ENCODE measurements at regions not wholly inside any gene's neighbourhood (a gene's known extent, or its start where the extent isn't known, plus 50 kb on each side); places are given as distances from the start of the nearest gene placed in this dataset.
A peak's percentile ranks its signal among the peaks of the same experiment; 100 is the strongest.

- no peak for DNase-seq (ENCODE audit: extremely low read depth, insufficient read length)
- Histone ChIP-seq H3K27me3 (replicated peaks; ENCODE audit: control insufficient read depth, insufficient read depth, low read length) (no peaks in the 10 kb centered on the region; the same call in 1 of the 2 replicates), H3K36me3 (ENCODE audit: control insufficient read depth, insufficient read depth, low read length) (no peaks in the 10 kb centered on the region), H3K4me3 (replicated peaks; ENCODE audit: low read depth, low read length) (no peak overlapping the region)
- TF ChIP-seq CTCF (IDR thresholded peaks at IDR 0.05; ENCODE audit: insufficient read depth, low read length, poor library complexity, severe bottlenecking), result no peak
Observed at GRCh38 chr11:11078344-11079086, 220.7 kb upstream of the ZBED5 start.

- H3K4me3 ChIP-seq (replicated peaks; ENCODE audit: low read depth, low read length), result no peak overlapping the region
- no peak for DNase-seq (ENCODE audit: extremely low read depth, insufficient read length)
- no peak for TF ChIP-seq CTCF (IDR thresholded peaks at IDR 0.05; ENCODE audit: insufficient read depth, low read length, poor library complexity, severe bottlenecking)
- H3K36me3 ChIP-seq (ENCODE audit: control insufficient read depth, insufficient read depth, low read length), result no peaks in the 10 kb centered on the region
- H3K27me3 ChIP-seq (replicated peaks; ENCODE audit: control insufficient read depth, insufficient read depth, low read length), result no peaks in the 10 kb centered on the region; the same call in 1 of the 2 replicates
Observed at GRCh38 chr11:11077898-11078297, 220.0 kb upstream of the ZBED5 start.

- no peak for TF ChIP-seq CTCF (IDR thresholded peaks at IDR 0.05; ENCODE audit: insufficient read depth, low read length, poor library complexity, severe bottlenecking)
- Histone ChIP-seq H3K27me3 (replicated peaks; ENCODE audit: control insufficient read depth, insufficient read depth, low read length) (no peaks in the 10 kb centered on the region; the same call in 1 of the 2 replicates), H3K36me3 (ENCODE audit: control insufficient read depth, insufficient read depth, low read length) (no peaks in the 10 kb centered on the region), H3K4me3 (replicated peaks; ENCODE audit: low read depth, low read length) (no peak overlapping the region)
- no peak for DNase-seq (ENCODE audit: extremely low read depth, insufficient read length)
Observed at GRCh38 chr11:11076879-11077278, 219.0 kb upstream of the ZBED5 start.

GRCh38 chr11:11076276-11076675 lies 218.4 kb upstream of the ZBED5 start:
- H3K27me3 ChIP-seq (replicated peaks; ENCODE audit: control insufficient read depth, insufficient read depth, low read length), result no peaks in the 10 kb centered on the region; the same call in 1 of the 2 replicates
- no peak for TF ChIP-seq CTCF (IDR thresholded peaks at IDR 0.05; ENCODE audit: insufficient read depth, low read length, poor library complexity, severe bottlenecking)

GRCh38 chr11:11075515-11076171 lies 217.8 kb upstream of the ZBED5 start:
- no peak overlapping the region for H3K4me3 ChIP-seq (replicated peaks; ENCODE audit: low read depth, low read length)
- H3K36me3 ChIP-seq (ENCODE audit: control insufficient read depth, insufficient read depth, low read length), result no peaks in the 10 kb centered on the region
- peak; percentile 16 for TF ChIP-seq CTCF (IDR thresholded peaks at IDR 0.05; ENCODE audit: insufficient read depth, low read length, poor library complexity, severe bottlenecking)
- no peak for DNase-seq (ENCODE audit: extremely low read depth, insufficient read length)
- no peaks in the 10 kb centered on the region; the same call in 1 of the 2 replicates for H3K27me3 ChIP-seq (replicated peaks; ENCODE audit: control insufficient read depth, insufficient read depth, low read length)

More at GRCh38 chr11:11076276-11076675, 218.4 kb upstream of the ZBED5 start:
- DNase-seq (ENCODE audit: extremely low read depth, insufficient read length), result no peak
- no peaks in the 10 kb centered on the region for H3K36me3 ChIP-seq (ENCODE audit: control insufficient read depth, insufficient read depth, low read length)
- H3K4me3 ChIP-seq (replicated peaks; ENCODE audit: low read depth, low read length), result no peak overlapping the region
